Right renal pelvis (tissue), 4 donors: ENCODE measurements at regions not wholly inside any gene's neighbourhood (a gene's known extent, or its start where the extent isn't known, plus 50 kb on each side); places are given as distances from the start of the nearest gene placed in this dataset.
A peak's percentile ranks its signal among the peaks of the same experiment; 100 is the strongest.
"Not testable (repeated sequence)": the region's sequence is repeated elsewhere in the genome, so short reads cannot be mapped to it uniquely, and the experiment has no call there.

Experiments used
- DNase-seq, 4 donors: peaks; one replicate each; pipeline ENCODE4 v3.0.0-alpha.2; 2013; ENCODE audit warnings: low read depth in 4 of 4, low spot score in 3 of 4, missing footprints in 1 of 4

DNA sequence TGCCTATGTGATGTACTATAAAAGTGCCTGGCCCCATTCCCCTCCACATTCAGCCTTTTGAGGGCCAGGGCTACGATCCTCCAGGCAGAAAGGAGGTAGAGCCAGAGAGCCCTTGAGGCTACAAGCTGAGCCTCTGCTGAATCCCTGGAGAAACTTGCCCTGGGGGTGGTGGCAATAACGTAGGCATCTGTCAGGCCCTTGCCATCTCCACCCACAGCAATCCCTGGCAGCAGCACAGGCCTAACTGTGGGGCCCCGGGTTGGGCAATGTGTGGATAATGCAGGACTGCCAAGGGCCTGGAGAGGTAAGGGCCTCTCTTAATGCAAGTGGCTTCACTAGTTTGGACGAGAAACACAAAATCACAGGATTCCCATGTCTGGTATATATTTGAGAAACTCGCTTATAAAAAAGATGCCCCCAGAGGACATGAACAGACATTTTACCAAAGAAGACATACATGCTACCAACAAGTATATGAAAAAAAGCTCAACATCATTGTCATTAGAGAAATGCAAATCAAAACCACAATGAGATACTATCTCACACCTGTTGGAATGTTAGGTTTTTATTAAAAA, 99.0 kb downstream of the QRSL1 start:
- DNase-seq = no peak

DNA sequence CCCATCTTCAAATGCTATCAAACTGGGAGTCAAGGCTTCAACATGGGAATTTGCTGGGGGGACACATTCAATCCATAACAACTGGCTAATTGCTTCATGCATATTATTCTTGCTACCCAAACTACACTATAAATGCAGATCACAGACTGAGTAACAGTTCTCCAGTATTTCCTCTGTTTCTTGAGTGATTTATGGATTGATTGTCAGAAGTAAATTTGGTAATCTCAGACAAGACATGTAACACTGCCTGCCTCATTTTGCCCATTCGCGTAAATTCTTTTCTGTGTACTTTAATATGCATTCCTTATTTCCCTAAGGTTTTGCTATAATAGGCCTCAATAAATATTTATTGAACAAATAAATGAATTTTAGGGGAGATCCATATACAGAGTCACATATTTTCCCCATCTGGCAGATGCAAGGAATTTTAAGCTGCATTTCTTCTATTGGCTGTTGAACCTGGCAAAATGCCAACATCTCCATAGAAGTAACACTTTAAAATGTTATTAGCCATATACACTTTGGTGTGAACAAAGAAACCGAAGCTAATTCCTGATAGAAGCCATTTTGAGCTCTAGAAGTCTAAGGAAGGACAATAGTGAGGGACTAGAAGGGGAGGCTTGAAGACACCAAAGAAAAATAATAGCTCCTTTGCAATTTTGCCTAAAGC, 98.2 kb downstream of the QRSL1 start:
- DNase-seq = no peak

DNA sequence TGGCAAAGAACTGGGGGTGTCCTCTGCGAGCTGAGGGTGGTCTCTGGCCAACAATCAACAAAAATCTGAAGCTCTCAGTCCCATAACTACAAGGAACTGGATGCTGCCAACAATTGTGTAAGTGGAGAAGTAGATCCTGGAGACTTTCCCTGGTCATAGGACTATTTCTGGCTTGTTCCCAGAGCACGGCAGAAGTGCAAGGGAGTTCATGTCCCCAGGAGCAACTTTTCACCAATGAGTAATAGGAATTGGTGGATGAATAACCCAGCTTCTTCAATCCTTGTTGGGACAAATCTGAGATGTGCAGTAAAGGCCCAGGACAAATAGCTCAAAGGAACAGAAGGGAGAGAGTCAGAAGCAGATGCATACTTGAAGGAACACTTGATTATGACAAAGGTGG, 95.5 kb downstream of the QRSL1 start:
- DNase-seq = peak in 2 of 4 donors; percentile 35 to 43

DNA sequence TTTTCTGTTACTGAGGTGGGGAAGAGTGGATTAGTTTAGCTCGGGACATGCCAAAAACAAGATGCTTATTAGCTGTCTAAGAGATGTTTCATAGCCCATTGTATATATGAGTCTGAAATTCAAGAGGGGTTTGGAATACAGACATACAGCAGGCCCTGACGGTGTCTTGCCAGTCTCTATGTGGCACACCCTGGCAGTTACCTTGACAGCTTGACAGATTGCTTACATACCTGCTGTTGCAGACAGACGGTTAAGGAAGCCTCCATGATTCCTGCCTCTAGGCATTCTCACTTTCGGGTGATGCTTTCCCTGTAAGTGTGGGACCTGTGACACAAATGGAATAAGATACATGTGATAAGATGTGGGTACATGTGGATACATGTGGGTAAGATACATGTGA, 95.0 kb downstream of the QRSL1 start:
- no peak for DNase-seq

DNA sequence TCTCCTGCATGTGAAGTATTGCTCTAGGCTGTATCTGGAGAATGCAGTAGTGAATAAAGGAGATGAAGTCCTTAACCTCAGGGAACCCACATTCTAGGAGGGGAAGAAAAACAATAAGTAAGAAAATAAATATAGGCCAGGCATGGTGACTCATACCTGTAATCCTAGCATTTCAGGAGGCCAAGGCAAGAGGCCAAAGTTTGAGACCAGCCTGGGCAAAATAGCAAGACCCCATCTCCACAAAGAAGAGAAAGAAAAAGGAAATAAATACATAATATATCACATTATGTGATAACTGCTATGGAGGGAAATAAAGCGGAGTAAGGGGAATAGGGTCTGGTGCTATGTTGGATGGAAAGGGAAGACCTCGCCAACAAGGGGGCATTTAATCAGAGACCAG, 94.0 kb downstream of the QRSL1 start:
- DNase-seq = not testable (repeated sequence)

DNA sequence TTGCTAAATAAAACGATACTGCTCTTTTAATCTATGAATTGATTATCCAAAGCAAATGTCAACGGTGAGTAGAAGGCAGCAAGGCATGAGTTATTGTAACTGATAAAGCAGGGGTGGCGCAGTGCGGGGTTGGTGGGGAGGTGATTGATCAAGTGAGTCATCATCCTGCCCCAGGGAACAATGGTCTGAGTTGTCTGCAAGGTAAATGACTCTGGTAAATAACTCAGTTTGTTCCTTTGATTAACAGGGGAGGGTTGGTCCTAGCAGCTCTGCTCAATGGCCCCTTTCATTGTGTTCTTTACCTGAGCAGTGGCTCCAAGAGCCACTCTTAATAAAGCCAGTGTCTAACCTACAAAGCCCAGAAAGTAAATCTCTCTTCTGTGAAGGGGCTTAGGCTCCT, 91.8 kb downstream of the QRSL1 start:
- DNase-seq = not testable (repeated sequence)
